ENCODE measurements at regions not wholly inside any gene's neighbourhood (a gene's known extent, or its start where the extent isn't known, plus 50 kb on each side); places are given as distances from the start of the nearest gene placed in this dataset.

GRCh38 chr10:57993302-57993701 is 274.4 kb downstream of the IPMK start:
- no peak for TF ChIP-seq EP300 (IDR thresholded peaks at IDR 0.05)
- no peak for TF ChIP-seq CTCF (IDR thresholded peaks at IDR 0.05)
- TF ChIP-seq POLR2AphosphoS5 (IDR thresholded peaks at IDR 0.05): no peak

Data from sigmoid colon (tissue), 4 donors.